Naive thymus-derived CD4-positive, alpha-beta T cell (primary cell): ENCODE measurements at regions not wholly inside any gene's neighbourhood (a gene's known extent, or its start where the extent isn't known, plus 50 kb on each side); places are given as distances from the start of the nearest gene placed in this dataset.
"Not testable (repeated sequence)": the region's sequence is repeated elsewhere in the genome, so short reads cannot be mapped to it uniquely, and the experiment has no call there.

ENCODE experiments used
- ATAC-seq: fragments of 150-1000 bp; cut with Tn5 transposase; 2 replicates; pipeline ENCODE4 v1.10.0; 2021; ENCODE audit warnings: mild to moderate bottlenecking, moderate library complexity
- CTCF ChIA-PET: fragments of 350-600 bp; sonication (Branson Sonifier 250); formaldehyde crosslinking; loops from one replicate; lab custom pipeline; 2021; ENCODE audit warnings: antibody characterized with exemption; lab: Charles Lee
- POLR2A ChIA-PET: fragments of 350-600 bp; sonication (Branson Sonifier 250); formaldehyde crosslinking; loops from one replicate; lab custom pipeline; 2021; ENCODE audit warnings: antibody characterized with exemption, inconsistent platforms; lab: Charles Lee
- DNase-seq, 9 donors: peaks; one replicate each; pipeline versions ENCODE4 v3.0.0 to v3.0.0-alpha.2; 2020 to 2022; ENCODE audit warnings: mixed read lengths in 1 of 9
- H3K27ac ChIP-seq: one replicate; pipeline ENCODE4 v1.7.0; 2013; ENCODE audit warnings: mild to moderate bottlenecking, low read depth, low read length, moderate library complexity
- H3K27me3 ChIP-seq, 2 donors: one replicate each; pipeline ENCODE4 v1.7.0; 2013; ENCODE audit warnings: low read length in 2 of 2, mild to moderate bottlenecking in 2 of 2, moderate library complexity in 2 of 2; ENCODE audit not compliant: control insufficient read depth in 2 of 2, insufficient read depth in 2 of 2
- H3K36me3 ChIP-seq, 3 experiments: 1 replicate in 2 of 3; 2 replicates in 1 of 3; pipeline ENCODE4 v1.7.0; 2013; ENCODE audit warnings: low read length in 3 of 3, mild to moderate bottlenecking in 3 of 3, moderate library complexity in 1 of 3; ENCODE audit not compliant: insufficient read depth in 3 of 3, control insufficient read depth in 2 of 3
- H3K4me1 ChIP-seq, 2 donors: one replicate each; pipeline ENCODE4 v1.7.0; 2013; ENCODE audit warnings: low read length in 2 of 2, mild to moderate bottlenecking in 2 of 2, moderate library complexity in 1 of 2; ENCODE audit not compliant: control insufficient read depth in 2 of 2, insufficient read depth in 2 of 2
- H3K4me3 ChIP-seq: 2 replicates; pipeline ENCODE4 v1.7.0; 2013; ENCODE audit warnings: mild to moderate bottlenecking, low read length
- H3K9me3 ChIP-seq, 3 experiments: 1 replicate in 2 of 3; 2 replicates in 1 of 3; pipeline ENCODE4 v1.7.0; 2013; ENCODE audit warnings: low read length in 3 of 3; ENCODE audit not compliant: control insufficient read depth in 2 of 3
- H3K27ac Mint-ChIP-seq, 9 donors: one replicate each; pipeline ENCODE4 v1.8.0; 2020 to 2022; ENCODE audit warnings: mixed read lengths in 9 of 9, mild to moderate bottlenecking in 8 of 9, moderate library complexity in 5 of 9, inconsistent platforms in 2 of 9
- H3K27me3 Mint-ChIP-seq, 5 donors: one replicate each; pipeline ENCODE4 v1.8.0; 2021 to 2022; ENCODE audit warnings: mixed read lengths in 5 of 5, mild to moderate bottlenecking in 1 of 5
- H3K36me3 Mint-ChIP-seq, 5 donors: one replicate each; pipeline ENCODE4 v1.8.0; 2020 to 2022; ENCODE audit warnings: mixed read lengths in 5 of 5, mild to moderate bottlenecking in 3 of 5, inconsistent platforms in 1 of 5
- H3K4me1 Mint-ChIP-seq, 7 donors: one replicate each; pipeline ENCODE4 v1.8.0; 2020 to 2022; ENCODE audit warnings: mixed read lengths in 7 of 7, mild to moderate bottlenecking in 3 of 7, inconsistent platforms in 1 of 7
- H3K4me3 Mint-ChIP-seq, 10 donors: one replicate each; pipeline ENCODE4 v1.8.0; 2020 to 2022; ENCODE audit warnings: mild to moderate bottlenecking in 10 of 10, mixed read lengths in 10 of 10, moderate library complexity in 6 of 10, inconsistent platforms in 2 of 10
- H3K9me3 Mint-ChIP-seq, 11 donors: one replicate each; pipeline ENCODE4 v1.8.0; 2020 to 2022; ENCODE audit warnings: mixed read lengths in 11 of 11, mild to moderate bottlenecking in 4 of 11, inconsistent platforms in 1 of 11, moderate library complexity in 1 of 11
- intact Hi-C, 2 donors: fragments of 100-400 bp; cut with micrococcal nuclease; formaldehyde crosslinking; loops; one replicate each; pipeline ENCODE4 v1.15.1; 2023

DNA sequence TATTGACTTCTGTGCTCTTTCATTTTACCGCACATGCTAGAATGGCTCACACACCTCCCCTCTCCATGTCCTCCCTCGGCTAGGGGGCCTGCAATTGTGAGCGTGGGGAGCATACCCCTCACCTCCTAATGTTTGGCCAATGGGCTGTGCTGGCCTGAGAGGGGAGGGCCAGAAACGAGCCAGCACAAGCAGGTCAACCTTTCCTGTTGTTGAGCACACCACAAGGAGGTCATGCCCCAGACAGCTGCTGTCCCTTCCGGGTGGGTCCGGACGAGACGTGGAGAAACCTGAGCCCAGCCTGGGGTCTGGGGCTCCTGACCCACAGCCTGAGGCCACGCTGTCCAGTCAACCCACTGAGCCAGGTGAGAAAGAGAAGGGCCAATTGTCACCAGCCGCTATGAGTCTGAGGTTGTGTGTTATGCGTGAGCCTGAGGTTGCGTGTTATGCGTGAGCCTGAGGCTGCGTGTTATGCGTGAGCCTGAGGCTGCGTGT lies 77.4 kb downstream of the TTLL2 start:
- ChIA-PET CTCF (no interaction called here), POLR2A (no interaction called here)
- no peaks in the 10 kb centered on the region for H3K9me3 Mint-ChIP-seq
- no peaks in the 10 kb centered on the region for H3K27me3 ChIP-seq
- no peaks in the 10 kb centered on the region for H3K4me1 ChIP-seq
- H3K27ac ChIP-seq: no peak overlapping the region
- H3K4me1 Mint-ChIP-seq: peaks cover 0 to 5% (median 0%) of the 10 kb centered on the region in 7 donors
- intact Hi-C loops: no loop called here
- H3K36me3 ChIP-seq: no peaks in the 10 kb centered on the region
- H3K27ac Mint-ChIP-seq: no peak overlapping the region
- no peak overlapping the region for H3K4me3 Mint-ChIP-seq
- no peaks in the 10 kb centered on the region for H3K36me3 Mint-ChIP-seq
- no peak overlapping the region for H3K4me3 ChIP-seq
- H3K27me3 Mint-ChIP-seq: peaks cover 0 to 38% (median 12%) of the 10 kb centered on the region in 5 donors
- ATAC-seq: no peak
- DNase-seq: no peak
- no peaks in the 10 kb centered on the region for H3K9me3 ChIP-seq

DNA sequence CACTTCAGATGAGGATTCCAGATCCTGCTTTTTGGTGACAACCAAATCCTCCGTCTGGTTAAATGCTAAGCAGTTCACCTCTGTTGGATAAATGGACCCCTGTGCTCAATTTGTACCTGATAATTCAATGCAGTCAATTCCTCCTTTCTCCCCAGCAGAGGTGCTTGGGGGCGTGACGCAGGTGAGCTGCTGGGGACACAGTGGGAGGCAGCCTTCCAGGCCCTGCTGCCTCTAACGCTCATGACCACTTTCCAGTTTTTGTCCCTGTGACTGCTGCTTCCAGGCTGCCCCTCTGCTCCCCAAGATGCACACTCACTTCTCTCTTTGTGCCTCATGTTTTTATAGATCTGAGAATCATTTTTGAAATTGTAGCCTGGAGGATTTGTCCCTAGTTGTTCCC lies 78.5 kb downstream of the TTLL2 start:
- H3K27me3 Mint-ChIP-seq: peaks cover 0 to 38% (median 15%) of the 10 kb centered on the region in 5 donors
- ATAC-seq: no peak
- ChIA-PET POLR2A (no interaction called here), CTCF (no interaction called here)
- intact Hi-C loops: no loop called here
- H3K4me1 ChIP-seq: no peaks in the 10 kb centered on the region
- no peak for DNase-seq
- H3K9me3 Mint-ChIP-seq: no peaks in the 10 kb centered on the region
- H3K27me3 ChIP-seq: no peaks in the 10 kb centered on the region
- H3K4me3 ChIP-seq: no peak overlapping the region
- no peak overlapping the region for H3K4me3 Mint-ChIP-seq
- peaks cover 0 to 5% (median 0%) of the 10 kb centered on the region in 7 donors for H3K4me1 Mint-ChIP-seq
- H3K27ac Mint-ChIP-seq: no peak overlapping the region
- H3K9me3 ChIP-seq: no peaks in the 10 kb centered on the region
- H3K36me3 ChIP-seq: no peaks in the 10 kb centered on the region
- H3K36me3 Mint-ChIP-seq: no peaks in the 10 kb centered on the region
- no peak overlapping the region for H3K27ac ChIP-seq

DNA sequence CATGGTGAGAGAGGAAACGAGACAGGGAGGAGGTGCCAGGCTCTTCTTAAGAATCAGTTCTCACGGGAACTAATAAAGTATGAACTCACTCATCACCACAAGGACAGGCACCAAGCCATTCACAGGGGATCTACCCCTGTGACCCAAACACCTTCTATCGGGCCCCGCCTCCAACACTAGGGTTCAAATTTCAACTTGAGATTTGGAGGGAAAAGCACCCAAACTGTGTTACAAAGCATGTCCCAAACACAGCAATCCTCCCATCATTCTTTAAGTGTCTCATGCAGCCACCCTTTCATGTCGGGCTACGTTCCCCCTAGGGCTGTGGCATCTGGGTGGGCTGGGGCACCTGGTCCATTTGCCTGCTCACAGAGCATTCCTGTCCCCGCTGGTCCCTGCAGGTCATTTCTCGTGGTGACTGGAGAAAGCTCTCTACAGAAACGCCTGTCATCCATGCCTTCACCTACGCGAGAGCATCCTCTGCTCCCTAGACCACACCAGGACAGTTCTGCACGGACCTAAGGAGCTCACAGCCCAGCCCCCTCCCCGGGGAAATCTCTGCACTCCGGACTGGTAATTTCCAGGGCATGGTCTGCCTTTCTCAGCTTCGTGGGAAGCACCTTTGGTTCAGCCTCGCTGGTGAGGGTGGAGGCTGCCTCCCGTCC lies 79.6 kb downstream of the TTLL2 start:
- CTCF ChIA-PET: no interaction called here
- Histone ChIP-seq H3K9me3 (no peaks in the 10 kb centered on the region), H3K36me3 (no peaks in the 10 kb centered on the region), H3K4me1 (no peaks in the 10 kb centered on the region), H3K27me3 (no peaks in the 10 kb centered on the region), H3K27ac (no peak overlapping the region), H3K4me3 (no peak overlapping the region)
- Mint-ChIP-seq H3K27me3 (peaks cover 0 to 38% (median 17%) of the 10 kb centered on the region in 5 donors), H3K36me3 (no peaks in the 10 kb centered on the region), H3K27ac (no peak overlapping the region), H3K4me1 (peaks cover 0 to 5% (median 0%) of the 10 kb centered on the region in 7 donors), H3K9me3 (no peaks in the 10 kb centered on the region), H3K4me3 (no peak overlapping the region)
- ATAC-seq: no peak
- POLR2A ChIA-PET: no interaction called here
- intact Hi-C loops: no loop called here
- DNase-seq: no peak

DNA sequence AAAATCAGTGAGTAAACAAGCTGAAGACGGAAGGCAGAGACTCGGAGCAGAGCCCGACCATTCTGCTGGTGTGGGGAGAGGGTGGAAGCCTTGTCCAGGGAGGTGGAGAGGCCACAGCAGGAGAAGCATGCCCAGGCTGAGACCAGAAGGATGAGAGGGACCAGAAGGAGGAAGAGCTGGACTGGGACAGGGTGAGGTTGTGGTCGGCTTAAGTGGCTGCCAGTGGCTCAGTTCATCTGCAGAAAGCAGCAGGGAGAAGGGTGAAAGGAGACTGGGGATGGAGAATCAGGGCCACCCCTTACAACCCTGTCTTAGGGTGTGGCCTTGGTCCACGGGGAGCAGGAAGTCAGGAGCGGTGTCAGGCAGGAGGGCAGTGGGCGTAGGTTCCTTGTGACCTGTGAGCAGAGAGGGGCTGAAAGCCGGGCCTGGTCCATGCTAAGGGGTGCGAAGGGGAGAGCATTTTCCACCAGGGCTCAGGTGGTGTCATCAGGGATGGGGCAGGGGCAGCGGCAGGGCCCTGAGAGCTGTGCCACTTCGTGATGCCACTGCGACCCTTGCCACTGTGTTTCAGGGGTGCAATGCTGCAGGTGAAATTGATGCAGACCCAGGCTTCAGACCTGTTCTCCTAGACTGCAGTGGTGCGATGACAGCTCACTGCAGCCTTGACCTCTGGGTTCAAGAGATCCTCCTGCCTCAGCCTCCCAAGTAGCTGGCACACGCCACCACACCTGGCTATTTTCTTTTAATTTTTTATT lies 81.1 kb downstream of the TTLL2 start:
- ATAC-seq: no peak
- Mint-ChIP-seq H3K27me3 (peaks cover 0 to 36% (median 17%) of the 10 kb centered on the region in 5 donors), H3K36me3 (no peaks in the 10 kb centered on the region), H3K4me3 (no peak overlapping the region), H3K27ac (no peak overlapping the region), H3K4me1 (peaks cover 0 to 5% (median 0%) of the 10 kb centered on the region in 7 donors), H3K9me3 (no peaks in the 10 kb centered on the region)
- Histone ChIP-seq H3K36me3 (no peaks in the 10 kb centered on the region), H3K4me3 (no peak overlapping the region), H3K27me3 (no peaks in the 10 kb centered on the region), H3K9me3 (no peaks in the 10 kb centered on the region), H3K27ac (no peak overlapping the region), H3K4me1 (no peaks in the 10 kb centered on the region)
- DNase-seq: no peak
- ChIA-PET CTCF (no interaction called here), POLR2A (no interaction called here)
- intact Hi-C loops: no loop called here

DNA sequence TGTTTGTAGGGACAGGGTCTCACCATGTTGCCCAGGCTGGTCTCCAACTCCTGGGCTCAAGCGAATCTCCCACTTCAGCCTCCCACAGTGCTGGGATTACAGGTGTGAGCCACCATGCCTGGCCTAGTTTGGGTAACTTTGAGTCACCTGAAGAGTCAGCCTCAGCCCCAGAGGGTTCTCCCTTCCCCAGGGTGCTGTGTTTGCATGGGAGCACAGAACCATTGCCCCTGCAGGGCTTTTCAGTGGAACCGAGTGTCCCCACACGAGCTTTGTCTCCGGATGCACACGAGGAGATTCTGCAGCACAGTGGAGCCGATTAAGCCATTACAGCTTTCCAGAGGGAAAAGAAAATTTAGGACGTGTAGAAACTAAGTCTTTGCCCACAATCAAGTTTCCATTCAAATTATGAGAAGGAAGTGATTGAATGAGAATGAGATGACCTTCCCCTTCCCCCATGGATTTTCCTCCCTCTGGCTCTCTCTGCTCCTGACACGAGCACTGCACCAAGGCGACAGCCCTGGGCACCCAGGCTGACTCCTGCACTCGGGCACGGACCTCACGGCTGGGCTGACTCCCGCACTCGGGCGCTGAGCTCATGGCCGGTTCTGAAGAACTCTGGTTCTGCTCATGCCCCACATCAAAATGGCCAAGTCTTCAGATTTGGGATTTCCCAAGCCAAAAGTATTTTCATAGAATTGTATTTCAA lies 81.8 kb downstream of the TTLL2 start:
- H3K4me1 ChIP-seq, intact Hi-C loops, CTCF ChIA-PET, H3K9me3 ChIP-seq, H3K27me3 ChIP-seq, H3K9me3 Mint-ChIP-seq, H3K36me3 Mint-ChIP-seq, DNase-seq, H3K4me3 Mint-ChIP-seq, H3K27ac Mint-ChIP-seq, H3K4me1 Mint-ChIP-seq, H3K4me3 ChIP-seq, POLR2A ChIA-PET, H3K27ac ChIP-seq, H3K36me3 ChIP-seq, ATAC-seq: not testable (repeated sequence)
- peaks cover 0 to 30% (median 17%) of the 10 kb centered on the region in 5 donors for H3K27me3 Mint-ChIP-seq

DNA sequence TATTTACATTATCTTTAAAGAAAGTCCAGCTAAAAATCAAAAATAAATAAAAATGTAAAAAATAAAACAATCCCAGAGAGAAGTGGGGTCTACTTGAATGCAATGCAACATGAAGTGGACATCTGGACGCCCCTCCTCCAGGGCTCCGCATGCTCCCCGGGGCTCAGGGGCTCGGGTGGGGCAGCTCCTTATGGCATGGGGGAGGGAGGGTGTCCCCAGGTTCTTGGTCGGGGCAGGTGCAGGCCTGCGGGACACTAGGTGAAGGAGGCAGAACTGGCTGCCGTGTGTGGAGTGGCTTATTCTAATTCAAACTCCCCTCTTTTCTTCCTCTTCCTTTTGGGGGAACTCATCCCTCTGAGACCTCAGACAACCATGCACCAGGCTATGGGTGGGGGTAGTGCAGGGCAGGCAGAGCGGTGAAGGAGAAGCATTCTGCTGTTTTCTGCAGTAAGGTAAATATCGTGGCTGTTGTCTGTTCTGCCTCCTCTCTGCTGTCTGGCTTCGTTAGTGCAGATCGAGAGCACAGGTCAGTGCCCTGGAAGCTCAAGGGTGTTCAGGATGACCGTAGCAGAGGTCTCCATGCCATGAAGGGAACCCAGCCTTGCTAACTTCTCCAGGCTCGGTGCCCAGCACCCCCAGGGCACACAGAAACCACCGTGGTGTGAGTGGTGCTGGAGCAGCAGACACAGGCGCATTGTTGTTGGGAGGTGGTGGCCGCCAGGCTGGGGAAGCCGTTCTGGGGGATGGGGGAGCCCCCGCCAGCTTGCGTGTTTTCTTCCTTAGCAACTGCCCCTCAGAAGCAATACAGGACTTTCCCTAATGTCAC lies 82.6 kb downstream of the TTLL2 start:
- intact Hi-C loops: no loop called here
- no peak for DNase-seq
- ChIA-PET POLR2A (no interaction called here), CTCF (no interaction called here)
- H3K9me3 Mint-ChIP-seq: no peaks in the 10 kb centered on the region
- peaks cover 0 to 5% (median 0%) of the 10 kb centered on the region in 7 donors for H3K4me1 Mint-ChIP-seq
- H3K9me3 ChIP-seq: no peaks in the 10 kb centered on the region
- no peak for ATAC-seq
- no peaks in the 10 kb centered on the region for H3K36me3 Mint-ChIP-seq
- peaks cover 0 to 23% (median 17%) of the 10 kb centered on the region in 5 donors for H3K27me3 Mint-ChIP-seq
- H3K4me3 Mint-ChIP-seq: no peak overlapping the region
- no peaks in the 10 kb centered on the region for H3K4me1 ChIP-seq
- no peak overlapping the region for H3K27ac Mint-ChIP-seq
- H3K27me3 ChIP-seq: no peaks in the 10 kb centered on the region
- no peaks in the 10 kb centered on the region for H3K36me3 ChIP-seq
- H3K4me3 ChIP-seq: no peak overlapping the region
- H3K27ac ChIP-seq: no peak overlapping the region
